ENCODE measurements at regions not wholly inside any gene's neighbourhood (a gene's known extent, or its start where the extent isn't known, plus 50 kb on each side); places are given as distances from the start of the nearest gene placed in this dataset.

GRCh38 chr5:111670826-111671492 is 86.0 kb downstream of the NREP start:
- no peak for TF ChIP-seq CTCF (IDR thresholded peaks at IDR 0.05; ENCODE audit: low read depth, low read length)
- no peak for TF ChIP-seq EZH2phosphoT487 (IDR thresholded peaks at IDR 0.05; ENCODE audit: low read depth)
